NB4 (cell line): ENCODE measurements at regions not wholly inside any gene's neighbourhood (a gene's known extent, or its start where the extent isn't known, plus 50 kb on each side); places are given as distances from the start of the nearest gene placed in this dataset.

Experiments used
- DNase-seq: peaks from one replicate; pipeline ENCODE4 v3.0.0; 2010; ENCODE audit warnings: low read depth
- H3K4me3 ChIP-seq: one replicate; pipeline ENCODE4 v1.5.1; 2011; ENCODE audit warnings: mild to moderate bottlenecking, low read depth, low read length, moderate library complexity
- CTCF ChIP-seq: IDR thresholded peaks from one replicate; pipeline ENCODE4 v1.5.1; 2012; ENCODE audit warnings: low read depth, low read length
- MYC ChIP-seq: IDR thresholded peaks from 2 replicates; pipeline ENCODE4 v1.6.1; 2011; ENCODE audit warnings: low read depth, low read length
- POLR2A ChIP-seq: IDR thresholded peaks from 2 replicates; pipeline ENCODE4 v1.6.1; 2011; ENCODE audit warnings: mild to moderate bottlenecking; ENCODE audit not compliant: insufficient read length; ENCODE audit errors: extremely low read depth
- TF ChIP-seq, protein P1 (sequence below): IDR thresholded peaks from 2 replicates; pipeline ENCODE4 v1.6.1; 2011; ENCODE audit warnings: low read depth, low read length

DNA sequence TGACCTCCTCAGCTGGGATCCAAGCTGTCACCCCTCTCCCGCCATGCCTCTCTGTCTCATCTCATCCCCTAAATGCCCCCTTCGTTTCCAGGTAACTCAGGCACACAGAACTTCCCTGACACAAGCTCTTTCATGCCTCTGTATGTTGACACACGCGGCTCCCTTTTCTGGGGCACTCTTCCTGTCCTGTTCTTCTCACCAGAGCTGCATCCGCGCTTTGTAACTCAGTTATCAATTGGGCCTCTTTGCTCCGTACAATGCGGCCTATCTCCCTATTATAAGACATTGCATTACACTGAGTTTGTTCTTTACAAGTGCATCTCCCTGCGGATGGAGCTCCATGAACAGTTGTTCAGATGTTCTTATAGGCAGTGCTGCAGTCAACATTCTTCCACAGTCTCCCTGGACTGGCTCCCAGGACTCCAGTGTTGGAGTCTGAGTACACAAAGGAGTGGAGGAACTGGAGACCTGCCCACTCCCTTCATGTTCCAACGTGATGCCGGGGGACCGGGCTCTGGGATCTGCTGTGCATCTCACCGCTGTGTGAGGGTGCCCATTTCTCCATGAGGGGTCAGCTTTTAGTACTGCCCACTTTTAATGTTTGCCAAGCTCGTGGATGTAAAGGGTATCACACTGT is 56.9 kb upstream of the TNS3 start:
- no peak overlapping the region for H3K4me3 ChIP-seq
- no peak for TF ChIP-seq POLR2A
- no peak for TF ChIP-seq MYC
- TF ChIP-seq, protein P1, sequence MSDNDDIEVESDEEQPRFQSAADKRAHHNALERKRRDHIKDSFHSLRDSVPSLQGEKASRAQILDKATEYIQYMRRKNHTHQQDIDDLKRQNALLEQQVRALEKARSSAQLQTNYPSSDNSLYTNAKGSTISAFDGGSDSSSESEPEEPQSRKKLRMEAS = no peak
- TF ChIP-seq CTCF = no peak
- no peak for DNase-seq

DNA sequence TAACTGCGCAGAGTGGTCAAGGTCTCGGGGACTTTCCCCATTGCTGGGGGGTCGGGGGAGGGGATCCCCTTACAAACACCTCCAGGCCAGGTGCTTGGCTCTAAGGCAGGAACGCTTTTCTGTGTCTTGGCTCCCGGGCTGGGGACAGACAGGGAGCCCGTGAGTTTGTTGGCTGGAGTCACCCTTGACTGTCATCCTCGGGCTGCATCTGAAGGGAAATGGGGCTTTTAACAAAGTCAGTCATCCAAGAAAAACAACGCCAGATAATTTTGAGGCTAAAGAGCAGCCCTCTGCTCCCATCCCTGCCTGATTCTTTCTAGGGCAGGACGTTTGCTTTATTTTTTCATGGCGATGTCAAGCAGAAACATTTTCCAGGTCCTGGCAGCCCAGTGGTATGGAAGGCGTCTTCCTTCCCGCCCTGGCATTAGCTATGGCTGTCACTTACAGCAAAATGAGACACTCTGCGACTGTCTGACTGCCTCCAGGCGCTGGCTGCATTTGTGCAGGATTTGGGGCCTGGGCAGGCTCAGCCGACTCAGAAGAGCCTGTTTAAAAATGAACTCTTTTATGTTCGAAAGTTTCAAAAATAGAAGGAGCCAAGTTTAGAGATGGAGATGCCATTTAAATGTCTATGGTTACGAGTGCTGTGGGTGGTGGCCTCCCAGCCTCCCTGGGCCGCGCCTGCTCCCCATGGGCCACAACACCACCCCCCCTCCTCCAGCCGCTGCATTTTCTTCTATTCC is 54.7 kb upstream of the TNS3 start:
- DNase-seq = no peak
- no peak overlapping the region for H3K4me3 ChIP-seq
- TF ChIP-seq, protein P1 = no peak
- TF ChIP-seq POLR2A (no peak), CTCF (no peak), MYC (no peak)

DNA sequence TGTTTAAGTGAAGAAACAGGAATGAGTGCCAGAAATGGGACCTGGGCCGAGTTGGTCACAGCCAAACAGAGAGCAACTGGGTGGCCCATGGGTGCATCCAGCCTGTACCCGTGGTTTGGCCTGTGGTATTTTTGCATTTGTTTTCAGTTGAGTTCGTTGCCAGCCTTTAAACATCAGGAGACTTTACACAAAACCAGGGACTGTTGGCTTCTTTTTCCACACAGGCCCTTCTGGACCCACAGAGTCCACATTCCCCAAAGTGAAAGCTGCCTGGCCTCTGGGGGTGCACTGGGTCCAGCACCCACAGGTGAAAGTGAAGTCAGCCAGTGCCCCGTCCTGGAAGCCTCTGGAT is 54.1 kb upstream of the TNS3 start:
- TF ChIP-seq POLR2A = no peak
- DNase-seq = no peak
- H3K4me3 ChIP-seq = no peak overlapping the region

DNA sequence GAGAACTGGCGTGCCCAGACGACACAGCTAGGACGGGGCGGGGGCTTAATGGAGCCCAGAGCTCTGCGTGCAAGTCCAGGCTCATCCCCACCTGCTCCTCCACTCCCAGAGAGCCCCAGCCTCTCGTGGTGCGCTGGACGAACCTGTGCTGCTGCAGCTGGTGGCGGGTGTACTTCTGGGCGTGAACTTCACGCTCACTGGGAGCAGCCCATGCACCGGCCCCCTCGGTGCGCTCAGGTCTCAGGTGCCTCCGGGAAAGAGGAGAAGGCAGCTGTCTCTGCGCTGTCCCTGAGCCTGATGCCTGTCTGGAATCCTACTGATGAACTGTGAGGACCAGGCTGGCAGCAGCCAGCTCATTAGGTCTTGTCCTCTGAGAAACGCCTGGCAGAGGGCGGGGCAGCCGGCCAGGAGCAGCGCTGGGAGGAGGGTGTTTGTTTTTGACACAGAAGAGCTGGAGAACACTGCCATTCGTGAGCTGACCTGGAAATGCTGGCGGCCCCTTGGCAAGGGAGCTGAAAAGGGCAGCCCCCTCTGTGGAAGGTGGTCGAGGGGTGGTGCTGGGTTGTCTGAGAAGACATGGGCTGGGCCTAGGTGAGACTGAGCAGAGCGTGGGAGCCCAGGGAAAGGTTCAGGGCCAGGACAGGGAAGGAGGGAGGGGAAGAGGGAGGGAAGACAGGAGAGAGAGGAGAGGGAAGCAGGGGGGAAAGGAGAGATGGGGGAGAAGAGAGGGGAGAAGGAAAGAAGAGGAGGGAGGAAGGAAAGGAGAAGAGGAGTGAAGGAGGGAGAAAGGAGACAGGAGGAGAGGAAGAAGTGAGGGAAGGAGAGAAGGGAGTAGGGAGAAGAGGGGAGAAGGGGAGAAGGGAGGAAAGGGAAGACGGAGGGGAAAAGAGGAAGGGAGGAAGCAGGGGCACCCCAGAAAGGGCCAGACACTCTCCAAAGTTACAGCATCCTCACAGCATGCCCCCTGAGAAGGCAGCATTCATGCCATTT is 53.5 kb upstream of the TNS3 start:
- no peak overlapping the region for H3K4me3 ChIP-seq
- no peak for DNase-seq
- TF ChIP-seq POLR2A = no peak

- DNase-seq = no peak
- TF ChIP-seq MYC = no peak
- H3K4me3 ChIP-seq = no peak overlapping the region
Measured at GRCh38 chr7:47634273-47634672, 52.4 kb upstream of the TNS3 start.

GRCh38 chr7:47633134-47633533 is 51.2 kb upstream of the TNS3 start:
- no peak for TF ChIP-seq CTCF
- TF ChIP-seq MYC = no peak
- TF ChIP-seq, protein P1 = no peak
- TF ChIP-seq POLR2A = no peak
- no peak overlapping the region for H3K4me3 ChIP-seq
- DNase-seq = no peak
